Ishikawa (cell line): ENCODE measurements at regions not wholly inside any gene's neighbourhood (a gene's known extent, or its start where the extent isn't known, plus 50 kb on each side); places are given as distances from the start of the nearest gene placed in this dataset.

Experiments
- CEBPB ChIP-seq: IDR thresholded peaks from 2 replicates; pipeline ENCODE4 v1.6.1; 2012
- CREB1 ChIP-seq: IDR thresholded peaks from 2 replicates; pipeline ENCODE4 v1.6.1; 2012; ENCODE audit warnings: low read depth
- EGR1 ChIP-seq: IDR thresholded peaks from 2 replicates; pipeline ENCODE4 v1.6.1; 2012
- EP300 ChIP-seq: IDR thresholded peaks from 2 replicates; pipeline ENCODE4 v1.6.1; 2012; ENCODE audit warnings: borderline replicate concordance
- MAX ChIP-seq: IDR thresholded peaks from 2 replicates; pipeline ENCODE4 v1.6.1; 2012
- RAD21 ChIP-seq: IDR thresholded peaks from 2 replicates; pipeline ENCODE4 v1.6.1; 2012; ENCODE audit warnings: low read depth
- REST ChIP-seq: IDR thresholded peaks from 2 replicates; pipeline ENCODE4 v1.6.1; 2012; ENCODE audit warnings: low read depth, mild to moderate bottlenecking
- TAF1 ChIP-seq: IDR thresholded peaks from 2 replicates; pipeline ENCODE4 v1.6.1; 2012; ENCODE audit warnings: low read depth, mild to moderate bottlenecking
- TCF12 ChIP-seq: IDR thresholded peaks from 2 replicates; pipeline ENCODE4 v1.6.1; 2012; ENCODE audit warnings: low read depth
- USF1 ChIP-seq: IDR thresholded peaks from 2 replicates; pipeline ENCODE4 v1.6.1; 2012
- YY1 ChIP-seq: IDR thresholded peaks from 2 replicates; pipeline ENCODE4 v1.6.1; 2012; ENCODE audit warnings: low read depth
- ZBTB7A ChIP-seq: IDR thresholded peaks from 2 replicates; pipeline ENCODE4 v1.6.1; 2012; ENCODE audit warnings: low read depth

GRCh38 chr4:159006202-159006601 is 96.7 kb upstream of the RAPGEF2 start:
- TF ChIP-seq EP300 (no peak), REST (no peak), TAF1 (no peak), RAD21 (no peak), CREB1 (no peak), TCF12 (no peak), USF1 (no peak), MAX (no peak), EGR1 (no peak), YY1 (no peak), CEBPB (no peak), ZBTB7A (no peak)
